GM23248 (cell line): ENCODE measurements at regions not wholly inside any gene's neighbourhood (a gene's known extent, or its start where the extent isn't known, plus 50 kb on each side); places are given as distances from the start of the nearest gene placed in this dataset.
"Not testable (repeated sequence)": the region's sequence is repeated elsewhere in the genome, so short reads cannot be mapped to it uniquely, and the experiment has no call there.

Experiments used
- EZH2 ChIP-seq: fragments of 200-600 bp; sonication (generic); IDR thresholded peaks from 2 replicates; pipeline ENCODE4 v1.6.1; 2018; ENCODE audit warnings: antibody characterized with exemption, mild to moderate bottlenecking; ENCODE audit not compliant: insufficient read depth, poor library complexity, severe bottlenecking
- EZH2phosphoT487 ChIP-seq: fragments of 200-600 bp; sonication (generic); IDR thresholded peaks from 2 replicates; pipeline ENCODE4 v1.6.1; 2018; ENCODE audit warnings: antibody characterized with exemption, moderate library complexity, mild to moderate bottlenecking, low read depth; ENCODE audit not compliant: insufficient read depth

GRCh38 chr5:110834933-110835332, 96.1 kb downstream of the SLC25A46 start:
- TF ChIP-seq EZH2, EZH2phosphoT487: not testable (repeated sequence)
